ENCODE measurements at regions not wholly inside any gene's neighbourhood (a gene's known extent, or its start where the extent isn't known, plus 50 kb on each side); places are given as distances from the start of the nearest gene placed in this dataset.
A peak's percentile ranks its signal among the peaks of the same experiment; 100 is the strongest.

- WGBS (ENCODE audit: insufficient coverage) = 83% methylated on average over 17 of the region's 20 CpGs
- Histone ChIP-seq H3K4me1 (ENCODE audit: control insufficient read depth in 1 of 2, extremely low read depth in 1 of 2, insufficient read depth in 2 of 2, low read length in 2 of 2) (no peaks in the 10 kb centered on the region), H3K27me3 (replicated peaks in 1 of 2; ENCODE audit: control insufficient read depth in 2 of 2, extremely low read depth in 1 of 2, insufficient read depth in 2 of 2, low read length in 1 of 2) (peaks cover 0 to 6% of the 10 kb centered on the region in 2 experiments), H3K27ac (ENCODE audit: low read length) (no peak overlapping the region), H3K4me3 (ENCODE audit: control insufficient read depth in 1 of 2, extremely low read depth in 1 of 2, low read length in 1 of 2) (no peak overlapping the region), H3K36me3 (ENCODE audit: control insufficient read depth in 2 of 2, extremely low read depth in 1 of 2, insufficient read depth in 1 of 2, low read length in 1 of 2) (no peaks in the 10 kb centered on the region), H3K9me3 (no peaks in the 10 kb centered on the region)
- Mint-ChIP-seq H3K4me1 (no peaks in the 10 kb centered on the region), H3K36me3 (no peaks in the 10 kb centered on the region), H3K27ac (no peak overlapping the region), H3K4me3 (no peak overlapping the region), H3K9me3 (peaks cover 0 to 2% (median 0%) of the 10 kb centered on the region in 3 donors), H3K27me3 (no peaks in the 10 kb centered on the region)
- no peak for ATAC-seq (replicated peaks in 1 of 4)
- CTCF ChIA-PET = no interaction called here
- POLR2A ChIA-PET = no interaction called here
- no peak for DNase-seq
Observed at GRCh38 chr20:61057443-61058121, 194.5 kb upstream of the CDH4 start.

GRCh38 chr20:61061981-61062380, 190.1 kb upstream of the CDH4 start:
- 73% methylated on average over 3 of the region's 6 CpGs for WGBS (ENCODE audit: insufficient coverage)
- H3K4me3 ChIP-seq (ENCODE audit: control insufficient read depth in 1 of 2, extremely low read depth in 1 of 2, low read length in 1 of 2) = no peak overlapping the region
- no peak for ATAC-seq (replicated peaks in 1 of 4)
- H3K27ac ChIP-seq (ENCODE audit: low read length) = no peak overlapping the region
- H3K27ac Mint-ChIP-seq = no peak overlapping the region
- DNase-seq = no peak
- ChIA-PET POLR2A (no interaction called here), CTCF (no interaction called here)
- H3K27me3 ChIP-seq (replicated peaks in 1 of 2; ENCODE audit: control insufficient read depth in 2 of 2, extremely low read depth in 1 of 2, insufficient read depth in 2 of 2, low read length in 1 of 2) = peaks cover 0 to 8% of the 10 kb centered on the region in 2 experiments
- no peaks in the 10 kb centered on the region for H3K4me1 ChIP-seq (ENCODE audit: control insufficient read depth in 1 of 2, extremely low read depth in 1 of 2, insufficient read depth in 2 of 2, low read length in 2 of 2)
- H3K4me3 Mint-ChIP-seq = no peak overlapping the region
- H3K9me3 Mint-ChIP-seq = peaks cover 0 to 5% (median 2%) of the 10 kb centered on the region in 3 donors
- no peaks in the 10 kb centered on the region for H3K9me3 ChIP-seq
- H3K36me3 ChIP-seq (ENCODE audit: control insufficient read depth in 2 of 2, extremely low read depth in 1 of 2, insufficient read depth in 1 of 2, low read length in 1 of 2) = no peaks in the 10 kb centered on the region
- no peaks in the 10 kb centered on the region for H3K36me3 Mint-ChIP-seq
- no peaks in the 10 kb centered on the region for H3K4me1 Mint-ChIP-seq
- no peaks in the 10 kb centered on the region for H3K27me3 Mint-ChIP-seq

GRCh38 chr20:61065853-61066252, 186.2 kb upstream of the CDH4 start:
- Mint-ChIP-seq H3K27me3 (no peaks in the 10 kb centered on the region), H3K4me1 (no peaks in the 10 kb centered on the region), H3K9me3 (peaks cover 0 to 5% (median 2%) of the 10 kb centered on the region in 3 donors), H3K27ac (no peak overlapping the region), H3K4me3 (no peak overlapping the region), H3K36me3 (no peaks in the 10 kb centered on the region)
- CTCF ChIA-PET = no interaction called here
- POLR2A ChIA-PET = no interaction called here
- Histone ChIP-seq H3K27ac (ENCODE audit: low read length) (no peak overlapping the region), H3K4me3 (ENCODE audit: control insufficient read depth in 1 of 2, extremely low read depth in 1 of 2, low read length in 1 of 2) (no peak overlapping the region), H3K4me1 (ENCODE audit: control insufficient read depth in 1 of 2, extremely low read depth in 1 of 2, insufficient read depth in 2 of 2, low read length in 2 of 2) (no peaks in the 10 kb centered on the region), H3K36me3 (ENCODE audit: control insufficient read depth in 2 of 2, extremely low read depth in 1 of 2, insufficient read depth in 1 of 2, low read length in 1 of 2) (no peaks in the 10 kb centered on the region), H3K27me3 (replicated peaks in 1 of 2; ENCODE audit: control insufficient read depth in 2 of 2, extremely low read depth in 1 of 2, insufficient read depth in 2 of 2, low read length in 1 of 2) (peaks cover 0 to 5% of the 10 kb centered on the region in 2 experiments), H3K9me3 (no peaks in the 10 kb centered on the region)
- WGBS (ENCODE audit: insufficient coverage) = 76% methylated on average over 9 of the region's 10 CpGs
- DNase-seq = no peak
- ATAC-seq (replicated peaks in 1 of 4) = no peak

DNA sequence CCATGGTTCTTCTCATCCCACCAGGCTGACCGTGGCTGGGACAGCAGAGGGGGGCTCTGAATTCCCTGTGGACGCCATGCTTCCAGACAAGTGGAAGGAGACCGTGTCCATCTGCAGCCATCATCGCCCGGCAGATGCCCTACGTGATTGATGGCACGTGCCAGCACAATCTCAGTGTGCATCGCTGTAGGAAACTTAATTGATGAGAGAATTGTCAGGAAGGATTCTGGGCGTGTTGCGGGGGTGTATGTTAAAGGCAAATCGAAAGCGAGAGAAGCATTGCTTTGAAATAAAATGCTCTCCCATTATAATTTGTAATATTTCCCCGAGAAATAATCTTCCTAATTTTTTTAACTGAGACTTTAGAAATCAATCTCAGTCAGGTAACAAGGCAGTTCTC, 185.5 kb upstream of the CDH4 start:
- Histone ChIP-seq H3K9me3 (no peaks in the 10 kb centered on the region), H3K4me3 (ENCODE audit: control insufficient read depth in 1 of 2, extremely low read depth in 1 of 2, low read length in 1 of 2) (no peak overlapping the region), H3K27me3 (replicated peaks in 1 of 2; ENCODE audit: control insufficient read depth in 2 of 2, extremely low read depth in 1 of 2, insufficient read depth in 2 of 2, low read length in 1 of 2) (peaks cover 0 to 5% of the 10 kb centered on the region in 2 experiments), H3K36me3 (ENCODE audit: control insufficient read depth in 2 of 2, extremely low read depth in 1 of 2, insufficient read depth in 1 of 2, low read length in 1 of 2) (no peaks in the 10 kb centered on the region), H3K27ac (ENCODE audit: low read length) (no peak overlapping the region), H3K4me1 (ENCODE audit: control insufficient read depth in 1 of 2, extremely low read depth in 1 of 2, insufficient read depth in 2 of 2, low read length in 2 of 2) (no peaks in the 10 kb centered on the region)
- Mint-ChIP-seq H3K27me3 (no peaks in the 10 kb centered on the region), H3K36me3 (no peaks in the 10 kb centered on the region), H3K4me1 (no peaks in the 10 kb centered on the region), H3K9me3 (peaks cover 0 to 5% (median 0%) of the 10 kb centered on the region in 3 donors), H3K27ac (no peak overlapping the region), H3K4me3 (no peak overlapping the region)
- no peak for ATAC-seq (replicated peaks in 1 of 4)
- CTCF ChIA-PET = no interaction called here
- POLR2A ChIA-PET = no interaction called here
- 83% methylated on average over 6 of the region's 13 CpGs for WGBS (ENCODE audit: insufficient coverage)
- DNase-seq = no peak

- CTCF ChIA-PET = no interaction called here
- H3K4me1 Mint-ChIP-seq = no peaks in the 10 kb centered on the region
- POLR2A ChIA-PET = no interaction called here
- H3K27me3 ChIP-seq (replicated peaks in 1 of 2; ENCODE audit: control insufficient read depth in 2 of 2, extremely low read depth in 1 of 2, insufficient read depth in 2 of 2, low read length in 1 of 2) = peaks cover 0 to 5% of the 10 kb centered on the region in 2 experiments
- no peaks in the 10 kb centered on the region for H3K36me3 Mint-ChIP-seq
- H3K9me3 ChIP-seq = no peaks in the 10 kb centered on the region
- 73% methylated on average over 9 of the region's 9 CpGs for WGBS (ENCODE audit: insufficient coverage)
- DNase-seq (no peak), ATAC-seq (replicated peaks in 1 of 4) (no peak)
- H3K27ac ChIP-seq (ENCODE audit: low read length) = no peak overlapping the region
- no peaks in the 10 kb centered on the region for H3K27me3 Mint-ChIP-seq
- H3K4me3 ChIP-seq (ENCODE audit: control insufficient read depth in 1 of 2, extremely low read depth in 1 of 2, low read length in 1 of 2) = no peak overlapping the region
- no peak overlapping the region for H3K4me3 Mint-ChIP-seq
- no peaks in the 10 kb centered on the region for H3K4me1 ChIP-seq (ENCODE audit: control insufficient read depth in 1 of 2, extremely low read depth in 1 of 2, insufficient read depth in 2 of 2, low read length in 2 of 2)
- H3K27ac Mint-ChIP-seq = no peak overlapping the region
- H3K36me3 ChIP-seq (ENCODE audit: control insufficient read depth in 2 of 2, extremely low read depth in 1 of 2, insufficient read depth in 1 of 2, low read length in 1 of 2) = no peaks in the 10 kb centered on the region
- H3K9me3 Mint-ChIP-seq = peaks cover 0 to 5% (median 0%) of the 10 kb centered on the region in 3 donors
Observed at GRCh38 chr20:61067221-61067620, 184.8 kb upstream of the CDH4 start.

DNA sequence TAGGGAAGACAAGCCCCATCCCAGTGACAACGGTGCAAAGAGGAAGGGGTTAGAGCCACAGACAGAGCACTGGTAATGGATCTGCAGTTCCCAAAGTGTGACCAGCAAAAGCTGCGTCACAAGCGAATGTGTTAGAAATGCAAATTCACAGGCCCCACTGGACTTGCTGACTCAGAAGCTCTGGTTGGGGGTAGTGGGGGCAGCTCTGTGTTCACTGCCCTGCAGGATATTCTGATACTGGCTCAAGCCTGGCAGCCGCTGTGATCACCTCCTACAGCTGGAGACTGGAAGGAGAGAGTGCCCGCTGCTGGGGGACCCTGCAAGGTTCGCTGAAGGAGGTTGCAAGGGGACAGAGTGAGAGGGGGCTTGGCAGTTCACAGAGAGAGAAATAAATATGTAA, 179.7 kb upstream of the CDH4 start:
- no peak overlapping the region for H3K27ac ChIP-seq (ENCODE audit: low read length)
- H3K4me1 ChIP-seq (ENCODE audit: control insufficient read depth in 1 of 2, extremely low read depth in 1 of 2, insufficient read depth in 2 of 2, low read length in 2 of 2) = no peaks in the 10 kb centered on the region
- Mint-ChIP-seq H3K27ac (no peak overlapping the region), H3K36me3 (no peaks in the 10 kb centered on the region), H3K9me3 (peaks cover 0 to 3% (median 0%) of the 10 kb centered on the region in 3 donors), H3K27me3 (no peaks in the 10 kb centered on the region), H3K4me1 (no peaks in the 10 kb centered on the region), H3K4me3 (no peak overlapping the region)
- H3K4me3 ChIP-seq (ENCODE audit: control insufficient read depth in 1 of 2, extremely low read depth in 1 of 2, low read length in 1 of 2) = no peak overlapping the region
- DNase-seq (no peak), ATAC-seq (replicated peaks in 1 of 4) (peak in 1 of 4 experiments; percentile 20)
- no peaks in the 10 kb centered on the region for H3K36me3 ChIP-seq (ENCODE audit: control insufficient read depth in 2 of 2, extremely low read depth in 1 of 2, insufficient read depth in 1 of 2, low read length in 1 of 2)
- WGBS (ENCODE audit: insufficient coverage) = 54% methylated on average over 6 of the region's 6 CpGs
- no peaks in the 10 kb centered on the region for H3K9me3 ChIP-seq
- CTCF ChIA-PET = no interaction called here
- POLR2A ChIA-PET = no interaction called here
- H3K27me3 ChIP-seq (replicated peaks in 1 of 2; ENCODE audit: control insufficient read depth in 2 of 2, extremely low read depth in 1 of 2, insufficient read depth in 2 of 2, low read length in 1 of 2) = peaks cover 0 to 4% of the 10 kb centered on the region in 2 experiments

DNA sequence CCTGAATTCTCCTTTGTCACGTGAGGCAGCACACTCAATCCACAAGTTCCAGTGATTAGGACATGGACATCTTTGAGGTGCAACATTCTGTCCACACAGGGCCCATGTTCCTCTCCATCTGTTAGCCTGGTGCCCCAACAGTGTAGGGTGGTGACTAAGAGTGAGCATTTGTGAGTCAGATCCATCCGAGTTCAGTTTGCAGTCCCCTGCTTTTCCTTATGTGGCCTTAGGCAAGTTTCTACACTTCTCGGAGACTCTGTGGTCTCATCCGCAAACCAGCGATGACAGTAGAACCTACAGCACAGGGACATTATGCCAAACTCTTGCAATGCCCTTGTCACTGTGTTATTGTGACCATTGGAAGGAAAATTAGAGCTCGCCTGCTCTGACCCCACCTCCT, 178.7 kb upstream of the CDH4 start:
- Histone ChIP-seq H3K4me3 (ENCODE audit: control insufficient read depth in 1 of 2, extremely low read depth in 1 of 2, low read length in 1 of 2) (no peak overlapping the region), H3K9me3 (no peaks in the 10 kb centered on the region), H3K27ac (ENCODE audit: low read length) (no peak overlapping the region), H3K27me3 (replicated peaks in 1 of 2; ENCODE audit: control insufficient read depth in 2 of 2, extremely low read depth in 1 of 2, insufficient read depth in 2 of 2, low read length in 1 of 2) (peaks cover 0 to 4% of the 10 kb centered on the region in 2 experiments), H3K36me3 (ENCODE audit: control insufficient read depth in 2 of 2, extremely low read depth in 1 of 2, insufficient read depth in 1 of 2, low read length in 1 of 2) (no peaks in the 10 kb centered on the region), H3K4me1 (ENCODE audit: control insufficient read depth in 1 of 2, extremely low read depth in 1 of 2, insufficient read depth in 2 of 2, low read length in 2 of 2) (no peaks in the 10 kb centered on the region)
- DNase-seq = no peak
- Mint-ChIP-seq H3K4me3 (no peak overlapping the region), H3K9me3 (peaks cover 0 to 3% (median 0%) of the 10 kb centered on the region in 3 donors), H3K27ac (no peak overlapping the region), H3K4me1 (no peaks in the 10 kb centered on the region), H3K27me3 (no peaks in the 10 kb centered on the region), H3K36me3 (no peaks in the 10 kb centered on the region)
- POLR2A ChIA-PET = no interaction called here
- WGBS (ENCODE audit: insufficient coverage) = 86% methylated on average over 5 of the region's 6 CpGs
- no peak for ATAC-seq (replicated peaks in 1 of 4)
- CTCF ChIA-PET = no interaction called here

Measured in T-cell (primary cell).